ENCODE measurements at regions not wholly inside any gene's neighbourhood (a gene's known extent, or its start where the extent isn't known, plus 50 kb on each side); places are given as distances from the start of the nearest gene placed in this dataset.

DNA sequence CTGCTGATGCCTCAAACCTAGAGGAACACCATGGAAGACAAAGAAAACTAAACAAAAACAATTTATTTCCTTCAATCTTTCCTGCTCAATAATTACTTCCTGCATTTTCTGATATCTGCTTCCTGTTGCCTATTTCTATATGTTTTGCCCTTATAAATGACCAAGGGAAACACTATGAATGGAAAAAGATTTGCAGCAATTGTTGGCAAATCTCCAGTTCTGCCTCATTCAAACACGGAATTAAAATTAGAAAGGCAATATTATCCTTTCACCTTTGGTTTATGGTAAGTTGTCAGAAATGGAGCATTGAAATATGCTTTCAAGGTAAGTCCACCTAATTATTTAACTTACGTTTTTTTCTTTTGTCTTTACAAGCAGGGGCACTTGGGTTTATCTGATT lies 552.2 kb upstream of the ANKRD30A start:
- no peaks in the 10 kb centered on the region for H3K79me2 ChIP-seq (ENCODE audit: insufficient read depth, low read length)
- no peaks in the 10 kb centered on the region for H3K27me3 ChIP-seq (ENCODE audit: insufficient read depth, low read length)
- H3K9me2 ChIP-seq (ENCODE audit: insufficient read depth) = no peaks in the 10 kb centered on the region
- RAD21 ChIA-PET (ENCODE audit: low non-redundant PET in 1 of 2, low total read pairs in 2 of 2, uncharacterized antibody in 2 of 2, unreplicated experiment in 2 of 2) = no interaction called here
- intact Hi-C loops (cut with micrococcal nuclease) = no loop called here
- no peak overlapping the region for H2AFZ ChIP-seq (ENCODE audit: low read depth, low read length, poor library complexity, severe bottlenecking)
- DNase-seq (ENCODE audit: low read depth, low spot score) (no peak), ATAC-seq (no peak)
- no TSS peak for BruUV-seq (replicated peaks)
- H4K20me1 ChIP-seq (ENCODE audit: insufficient read depth) = no peaks in the 10 kb centered on the region
- H3K9me3 ChIP-seq (ENCODE audit: control insufficient read depth in 1 of 2, insufficient read depth in 1 of 2, low read depth in 1 of 2, low read length in 2 of 2) = peaks cover 3 to 8% of the 10 kb centered on the region in 2 experiments; a peak in 2 of 4 replicates
- TF ChIP-seq ZFX (IDR thresholded peaks at IDR 0.05) (no peak), REST (IDR thresholded peaks at IDR 0.05; ENCODE audit: low read depth) (no peak), JUND (IDR thresholded peaks at IDR 0.05) (no peak), EZH2phosphoT487 (IDR thresholded peaks at IDR 0.05; ENCODE audit: borderline replicate concordance) (no peak), TCF7L2 (IDR thresholded peaks at IDR 0.05; ENCODE audit: borderline replicate concordance, extremely low read depth, insufficient read depth, insufficient read length) (no peak), YY1 (IDR thresholded peaks at IDR 0.05; ENCODE audit: extremely low read depth, insufficient replicate concordance, low read depth, low read length) (no peak), ELF1 (IDR thresholded peaks at IDR 0.05; ENCODE audit: borderline replicate concordance, low read depth) (no peak), SRF (IDR thresholded peaks at IDR 0.05; ENCODE audit: low read depth) (no peak)
- TF ChIP-seq, protein P1, sequence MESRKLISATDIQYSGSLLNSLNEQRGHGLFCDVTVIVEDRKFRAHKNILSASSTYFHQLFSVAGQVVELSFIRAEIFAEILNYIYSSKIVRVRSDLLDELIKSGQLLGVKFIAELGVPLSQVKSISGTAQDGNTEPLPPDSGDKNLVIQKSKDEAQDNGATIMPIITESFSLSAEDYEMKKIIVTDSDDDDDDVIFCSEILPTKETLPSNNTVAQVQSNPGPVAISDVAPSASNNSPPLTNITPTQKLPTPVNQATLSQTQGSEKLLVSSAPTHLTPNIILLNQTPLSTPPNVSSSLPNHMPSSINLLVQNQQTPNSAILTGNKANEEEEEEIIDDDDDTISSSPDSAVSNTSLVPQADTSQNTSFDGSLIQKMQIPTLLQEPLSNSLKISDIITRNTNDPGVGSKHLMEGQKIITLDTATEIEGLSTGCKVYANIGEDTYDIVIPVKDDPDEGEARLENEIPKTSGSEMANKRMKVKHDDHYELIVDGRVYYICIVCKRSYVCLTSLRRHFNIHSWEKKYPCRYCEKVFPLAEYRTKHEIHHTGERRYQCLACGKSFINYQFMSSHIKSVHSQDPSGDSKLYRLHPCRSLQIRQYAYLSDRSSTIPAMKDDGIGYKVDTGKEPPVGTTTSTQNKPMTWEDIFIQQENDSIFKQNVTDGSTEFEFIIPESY (IDR thresholded peaks at IDR 0.05; ENCODE audit: extremely low read depth, insufficient replicate concordance, low read length) = no peak
- TF ChIP-seq, protein P2, sequence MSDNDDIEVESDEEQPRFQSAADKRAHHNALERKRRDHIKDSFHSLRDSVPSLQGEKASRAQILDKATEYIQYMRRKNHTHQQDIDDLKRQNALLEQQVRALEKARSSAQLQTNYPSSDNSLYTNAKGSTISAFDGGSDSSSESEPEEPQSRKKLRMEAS (IDR thresholded peaks at IDR 0.05) = no peak
- H3K36me3 ChIP-seq (ENCODE audit: control insufficient read depth in 1 of 2, insufficient read depth in 2 of 2, low read length in 2 of 2) = no peaks in the 10 kb centered on the region
- H3K4me1 ChIP-seq (ENCODE audit: control insufficient read depth in 1 of 2, insufficient read depth in 2 of 2, low read length in 2 of 2) = no peaks in the 10 kb centered on the region
- CTCF ChIA-PET = no interaction called here
- POLR2A ChIA-PET = no interaction called here
- H3K27ac ChIP-seq (ENCODE audit: low read depth, low read length) = no peak overlapping the region
- no peak overlapping the region for H3K9ac ChIP-seq (ENCODE audit: low read length)
- H3K4me2 ChIP-seq (ENCODE audit: low read length) = no peak overlapping the region
- H3K4me3 ChIP-seq (replicated peaks in 1 of 2; ENCODE audit: low read depth in 1 of 2, low read length in 2 of 2) = no peak overlapping the region
